ENCODE measurements at regions not wholly inside any gene's neighbourhood (a gene's known extent, or its start where the extent isn't known, plus 50 kb on each side); places are given as distances from the start of the nearest gene placed in this dataset.

GRCh38 chr18:77524909-77525308 lies 275.3 kb downstream of the GALR1 start:
- no peak for TF ChIP-seq FOXP2 (optimal IDR thresholded peaks at IDR 0.05; ENCODE audit: borderline replicate concordance, extremely low read depth, extremely low read length, insufficient read depth)
- no peak for TF ChIP-seq POLR2AphosphoS5 (IDR thresholded peaks at IDR 0.05; ENCODE audit: low read depth, low read length)
- TF ChIP-seq REST (IDR thresholded peaks at IDR 0.05; ENCODE audit: insufficient read depth in 1 of 2, low read depth in 2 of 2, low read length in 2 of 2) = no peak

GRCh38 chr18:77526962-77527361 lies 277.3 kb downstream of the GALR1 start:
- no peak for TF ChIP-seq POLR2AphosphoS5 (IDR thresholded peaks at IDR 0.05; ENCODE audit: low read depth, low read length)
- TF ChIP-seq TAF1 (IDR thresholded peaks at IDR 0.05; ENCODE audit: borderline replicate concordance, insufficient read depth, low read length) = no peak
- no peak for TF ChIP-seq SIN3A (IDR thresholded peaks at IDR 0.05; ENCODE audit: borderline replicate concordance, insufficient read depth, low read length)
- no peak for TF ChIP-seq FOXP2 (optimal IDR thresholded peaks at IDR 0.05; ENCODE audit: borderline replicate concordance, extremely low read depth, extremely low read length, insufficient read depth)
- TF ChIP-seq REST (IDR thresholded peaks at IDR 0.05; ENCODE audit: insufficient read depth in 1 of 2, low read depth in 2 of 2, low read length in 2 of 2) = no peak

- no peak for TF ChIP-seq POLR2AphosphoS5 (IDR thresholded peaks at IDR 0.05; ENCODE audit: low read depth, low read length)
- TF ChIP-seq SIN3A (IDR thresholded peaks at IDR 0.05; ENCODE audit: borderline replicate concordance, insufficient read depth, low read length) = no peak
- no peak for TF ChIP-seq REST (IDR thresholded peaks at IDR 0.05; ENCODE audit: insufficient read depth in 1 of 2, low read depth in 2 of 2, low read length in 2 of 2)
- TF ChIP-seq FOXP2 (optimal IDR thresholded peaks at IDR 0.05; ENCODE audit: borderline replicate concordance, extremely low read depth, extremely low read length, insufficient read depth) = no peak
- TF ChIP-seq TAF1 (IDR thresholded peaks at IDR 0.05; ENCODE audit: borderline replicate concordance, insufficient read depth, low read length) = no peak
Measured at GRCh38 chr18:77528872-77529271, 279.2 kb downstream of the GALR1 start.

GRCh38 chr18:77529492-77530176 lies 280.0 kb downstream of the GALR1 start:
- TF ChIP-seq POLR2AphosphoS5 (IDR thresholded peaks at IDR 0.05; ENCODE audit: low read depth, low read length) (no peak), SIN3A (IDR thresholded peaks at IDR 0.05; ENCODE audit: borderline replicate concordance, insufficient read depth, low read length) (no peak), REST (IDR thresholded peaks at IDR 0.05; ENCODE audit: insufficient read depth in 1 of 2, low read depth in 2 of 2, low read length in 2 of 2) (no peak), TAF1 (IDR thresholded peaks at IDR 0.05; ENCODE audit: borderline replicate concordance, insufficient read depth, low read length) (no peak), FOXP2 (optimal IDR thresholded peaks at IDR 0.05; ENCODE audit: borderline replicate concordance, extremely low read depth, extremely low read length, insufficient read depth) (no peak)

- TF ChIP-seq REST (IDR thresholded peaks at IDR 0.05; ENCODE audit: insufficient read depth in 1 of 2, low read depth in 2 of 2, low read length in 2 of 2) (no peak), SIN3A (IDR thresholded peaks at IDR 0.05; ENCODE audit: borderline replicate concordance, insufficient read depth, low read length) (no peak), TAF1 (IDR thresholded peaks at IDR 0.05; ENCODE audit: borderline replicate concordance, insufficient read depth, low read length) (no peak), POLR2AphosphoS5 (IDR thresholded peaks at IDR 0.05; ENCODE audit: low read depth, low read length) (no peak), FOXP2 (optimal IDR thresholded peaks at IDR 0.05; ENCODE audit: borderline replicate concordance, extremely low read depth, extremely low read length, insufficient read depth) (no peak)
Measured at GRCh38 chr18:77530732-77531131, 281.1 kb downstream of the GALR1 start.
